Right ventricle myocardium superior (tissue), 1 donor: ENCODE measurements at regions not wholly inside any gene's neighbourhood (a gene's known extent, or its start where the extent isn't known, plus 50 kb on each side); places are given as distances from the start of the nearest gene placed in this dataset.
"Not testable (repeated sequence)": the region's sequence is repeated elsewhere in the genome, so short reads cannot be mapped to it uniquely, and the experiment has no call there.

Experiments used
- ATAC-seq: fragments of 200-7000 bp; cut with Tn5 transposase; one replicate; pipeline ENCODE4 v1.9.1; 2020; ENCODE audit warnings: mild to moderate bottlenecking; ENCODE audit not compliant: poor library complexity
- DNase-seq: peaks from one replicate; pipeline ENCODE4 v3.0.0-alpha.2; 2020
- intact Hi-C: fragments of 100-400 bp; cut with DNase I; formaldehyde crosslinking; loops from one replicate; pipeline ENCODE4 v1.11.2; 2022
- donor health status: DM: no; HTN: yes; CAD: no; lungs with severe emphysema.

DNA sequence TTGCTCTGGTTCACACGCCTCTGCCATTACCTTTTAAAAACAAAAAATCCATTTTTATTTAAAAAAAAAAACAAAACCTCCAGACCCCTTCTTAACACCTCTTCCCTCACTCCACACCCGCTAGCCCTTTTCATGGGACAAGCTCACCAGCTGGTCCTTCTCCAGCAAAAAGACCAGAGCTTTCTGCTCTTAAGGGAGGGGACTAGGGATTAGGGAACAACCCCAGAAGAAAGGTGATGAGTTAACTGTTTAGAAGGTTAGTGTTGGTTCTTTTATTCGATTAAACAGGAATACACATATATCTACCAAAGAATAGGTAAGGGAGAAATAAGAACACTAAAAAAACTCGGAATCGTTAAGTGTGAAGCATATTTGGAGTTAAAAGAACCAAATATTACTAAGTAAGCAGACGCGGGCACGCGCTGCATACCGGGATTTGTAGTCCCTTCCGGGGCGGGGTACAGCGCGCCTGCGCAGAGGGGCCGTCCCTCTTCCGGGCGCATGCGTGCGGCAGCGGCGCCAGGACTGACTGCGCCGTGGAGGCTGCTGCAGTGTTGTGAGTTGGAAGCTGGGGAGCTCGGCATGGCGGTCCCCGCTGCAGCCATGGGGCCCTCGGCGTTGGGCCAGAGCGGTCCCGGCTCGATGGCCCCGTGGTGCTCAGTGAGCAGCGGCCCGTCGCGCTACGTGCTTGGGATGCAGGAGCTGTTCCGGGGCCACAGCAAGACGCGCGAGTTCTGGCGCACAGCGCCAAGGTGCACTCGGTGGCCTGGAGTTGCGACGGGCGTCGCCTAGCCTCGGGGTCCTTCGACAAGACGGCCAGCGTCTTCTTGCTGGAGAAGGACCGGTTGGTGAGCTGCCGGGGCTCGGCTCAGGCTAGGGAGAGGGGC is 92.6 kb upstream of the FAM153A start:
- peak; percentile 98 for ATAC-seq
- intact Hi-C loops, DNase-seq: not testable (repeated sequence)

DNA sequence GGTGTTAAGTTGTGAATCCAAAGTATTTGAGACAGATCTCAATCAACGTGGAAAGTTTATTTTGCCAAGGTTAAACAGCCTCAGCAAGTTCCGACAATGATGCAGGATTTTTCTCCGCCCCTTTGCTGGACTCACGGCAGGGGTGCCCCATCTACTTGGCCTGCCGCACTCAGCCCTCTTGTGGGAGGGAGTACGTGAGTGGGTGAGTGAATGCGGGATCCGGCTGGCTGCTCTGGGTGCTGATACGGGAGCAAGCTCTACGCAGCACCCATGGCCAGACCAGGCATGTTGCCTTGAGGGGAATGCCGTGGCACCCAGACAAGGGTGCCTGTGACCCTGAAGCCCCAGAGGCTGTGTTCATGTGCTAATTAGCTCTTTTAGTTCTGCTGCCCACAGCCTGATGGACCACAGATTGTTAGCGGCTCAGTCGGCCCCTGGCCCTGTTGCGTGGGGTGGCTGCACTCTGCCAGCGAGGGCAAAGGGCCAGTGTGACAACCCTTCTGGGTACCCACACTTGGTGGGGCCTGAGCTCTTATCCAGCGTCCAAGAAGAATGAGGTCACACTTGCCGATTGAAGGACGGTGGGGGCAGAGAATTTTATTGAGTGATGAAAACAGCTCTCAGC is 81.2 kb upstream of the FAM153A start:
- DNase-seq, ATAC-seq, intact Hi-C loops: not testable (repeated sequence)

DNA sequence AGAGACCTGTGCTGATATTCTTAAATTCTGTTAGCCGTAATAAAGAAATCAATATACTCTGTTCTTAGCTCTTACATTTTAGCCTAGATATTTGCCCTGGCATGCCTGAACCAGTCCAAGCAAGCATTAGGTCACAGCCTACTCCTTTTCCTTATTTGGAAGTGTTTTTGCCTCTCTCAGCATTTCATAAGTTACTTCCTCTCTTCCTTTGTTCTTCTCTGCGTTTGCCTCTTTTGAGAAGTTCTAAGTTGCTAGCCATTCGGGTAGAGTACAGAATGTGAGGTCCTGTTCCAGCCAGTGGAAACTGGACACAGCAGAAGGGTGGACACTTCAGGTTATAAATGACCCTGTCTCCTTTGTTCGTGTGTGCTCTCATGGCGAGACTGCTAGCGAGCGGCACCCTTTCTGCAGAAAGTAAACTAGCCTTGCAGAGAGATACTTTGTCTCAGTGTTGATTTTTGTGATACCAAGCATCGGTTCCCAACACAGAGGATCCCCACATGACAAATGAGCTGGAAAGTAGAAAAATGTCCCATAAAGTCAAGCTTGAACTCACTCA is 75.0 kb upstream of the FAM153A start:
- DNase-seq, ATAC-seq, intact Hi-C loops: not testable (repeated sequence)

- DNase-seq, ATAC-seq, intact Hi-C loops: not testable (repeated sequence)
Observed at GRCh38 chr5:177856474-177856873, 73.8 kb upstream of the FAM153A start.

DNA sequence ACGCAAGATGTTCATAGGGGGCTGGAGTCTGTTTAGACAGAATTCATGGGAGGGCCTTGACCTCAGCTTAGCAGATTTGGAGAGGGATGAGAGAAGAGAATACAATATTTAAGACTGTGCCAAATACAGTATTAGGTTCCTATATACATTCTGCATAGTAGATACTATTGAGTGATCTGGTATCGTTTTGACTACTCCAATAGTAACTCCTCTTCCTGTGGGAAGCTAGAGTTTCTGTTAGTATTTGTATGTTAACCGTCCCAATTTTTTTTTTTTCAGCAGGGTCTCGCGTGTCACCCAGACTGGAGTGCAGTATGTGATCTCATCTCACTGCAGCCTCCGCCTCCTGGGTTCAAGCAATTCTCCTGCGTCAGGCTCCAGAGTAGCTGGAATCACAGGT is 65.2 kb upstream of the FAM153A start:
- intact Hi-C loops, ATAC-seq, DNase-seq: not testable (repeated sequence)

DNA sequence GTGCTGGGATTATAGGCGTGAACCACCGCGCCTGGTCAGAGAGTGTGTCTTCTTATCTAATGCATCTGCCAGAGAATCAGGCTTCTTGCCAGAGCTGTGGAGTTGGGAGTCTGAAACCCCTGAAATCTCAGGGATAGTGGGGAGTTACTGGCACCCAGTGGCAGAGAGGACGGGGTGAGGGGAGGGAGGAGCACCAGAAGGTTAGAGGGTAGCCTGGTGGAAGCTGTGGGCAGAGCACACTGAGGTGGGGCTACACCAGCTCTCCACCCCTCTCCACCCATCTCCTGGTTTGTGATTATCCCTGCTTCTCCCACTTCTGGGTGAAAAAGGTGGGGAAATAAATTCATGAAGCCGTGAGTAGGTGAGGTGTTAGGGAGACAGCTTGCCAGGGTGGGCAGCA is 63.9 kb upstream of the FAM153A start:
- DNase-seq, ATAC-seq, intact Hi-C loops: not testable (repeated sequence)

- DNase-seq, ATAC-seq, intact Hi-C loops: not testable (repeated sequence)
Observed at GRCh38 chr5:177845906-177846305, 63.2 kb upstream of the FAM153A start.

DNA sequence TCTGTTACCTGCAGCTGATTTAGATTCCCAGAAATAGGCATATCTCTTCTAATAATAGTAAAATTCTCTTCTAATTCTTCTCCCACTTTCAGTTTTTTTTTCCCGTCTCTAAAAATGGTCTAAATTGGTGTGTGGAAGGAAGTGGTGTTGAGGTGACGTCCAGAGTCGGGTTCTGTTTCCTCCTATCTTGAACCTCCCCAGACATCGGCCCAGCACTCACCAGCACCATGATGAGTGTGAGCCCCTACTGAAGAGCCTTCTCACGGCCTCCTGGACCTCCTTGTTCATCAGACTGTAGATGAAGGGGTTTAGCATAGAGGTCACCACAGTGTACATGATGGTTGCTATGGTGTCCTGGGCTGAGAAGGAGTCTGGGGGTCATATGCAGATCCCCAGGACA is 53.5 kb upstream of the FAM153A start:
- ATAC-seq, DNase-seq, intact Hi-C loops: not testable (repeated sequence)
